Trophoblast cell (in vitro differentiated cells and primary cell): ENCODE measurements at regions not wholly inside any gene's neighbourhood (a gene's known extent, or its start where the extent isn't known, plus 50 kb on each side); places are given as distances from the start of the nearest gene placed in this dataset.

Experiments used
- DNase-seq, 2 donors: peaks; one replicate each; pipeline ENCODE4 v3.0.0-alpha.2; 2016
- H2AFZ ChIP-seq: 2 replicates; pipeline ENCODE4 v1.6.1; 2013; ENCODE audit warnings: low read length, moderate library complexity, mild to moderate bottlenecking; ENCODE audit not compliant: insufficient read depth, poor library complexity
- H2AK5ac ChIP-seq: 2 replicates; pipeline ENCODE4 v1.6.1; 2013; ENCODE audit warnings: mild to moderate bottlenecking, low read length
- H2BK120ac ChIP-seq: 2 replicates; pipeline ENCODE4 v1.6.1; 2013; ENCODE audit warnings: low read length, mild to moderate bottlenecking, moderate library complexity; ENCODE audit not compliant: insufficient read depth, poor library complexity
- H2BK12ac ChIP-seq: 2 replicates; pipeline ENCODE4 v1.6.1; 2013; ENCODE audit warnings: mild to moderate bottlenecking, low read length, moderate library complexity
- H2BK5ac ChIP-seq: 2 replicates; pipeline ENCODE4 v1.6.1; 2013; ENCODE audit warnings: low read length, low read depth, moderate library complexity, mild to moderate bottlenecking; ENCODE audit not compliant: poor library complexity
- H3K14ac ChIP-seq: 2 replicates; pipeline ENCODE4 v1.6.1; 2013; ENCODE audit warnings: mild to moderate bottlenecking, low read length
- H3K18ac ChIP-seq: 2 replicates; pipeline ENCODE4 v1.6.1; 2013; ENCODE audit warnings: mild to moderate bottlenecking, low read length
- H3K23ac ChIP-seq: 2 replicates; pipeline ENCODE4 v1.6.1; 2013; ENCODE audit warnings: low read length
- H3K27ac ChIP-seq: 2 replicates; pipeline ENCODE4 v1.5.1; 2013; ENCODE audit warnings: low read depth, mild to moderate bottlenecking, inconsistent platforms, low read length, moderate library complexity
- H3K27me3 ChIP-seq: 2 replicates; pipeline ENCODE4 v1.6.1; 2013; ENCODE audit warnings: inconsistent platforms, mild to moderate bottlenecking, low read length, moderate library complexity; ENCODE audit not compliant: insufficient read depth
- H3K36me3 ChIP-seq, 2 experiments: 1 replicate in 1 of 2; 2 replicates in 1 of 2; pipeline ENCODE4 v1.6.1; 2013; ENCODE audit warnings: low read length in 2 of 2, mild to moderate bottlenecking in 2 of 2, moderate library complexity in 1 of 2; ENCODE audit not compliant: insufficient read depth in 2 of 2, control insufficient read depth in 1 of 2
- H3K4ac ChIP-seq: 2 replicates; pipeline ENCODE4 v1.6.1; 2013; ENCODE audit warnings: low read depth, mild to moderate bottlenecking, low read length, moderate library complexity
- H3K4me1 ChIP-seq, 2 experiments: 1 replicate in 1 of 2; 2 replicates in 1 of 2; pipeline ENCODE4 v1.6.1; 2013; ENCODE audit warnings: low read length in 2 of 2, mild to moderate bottlenecking in 2 of 2, moderate library complexity in 1 of 2; ENCODE audit not compliant: insufficient read depth in 2 of 2, control insufficient read depth in 1 of 2
- H3K4me2 ChIP-seq: 2 replicates; pipeline ENCODE4 v1.6.1; 2013; ENCODE audit warnings: inconsistent platforms, mild to moderate bottlenecking, low read length, moderate library complexity
- H3K4me3 ChIP-seq: 2 replicates; pipeline ENCODE4 v1.5.1; 2013; ENCODE audit warnings: mild to moderate bottlenecking, low read depth, low read length, inconsistent platforms
- H3K79me1 ChIP-seq: one replicate; pipeline ENCODE4 v1.6.1; 2013; ENCODE audit warnings: low read length
- H3K79me2 ChIP-seq: 2 replicates; pipeline ENCODE4 v1.6.1; 2013; ENCODE audit warnings: low read length, mild to moderate bottlenecking; ENCODE audit not compliant: control insufficient read depth, insufficient read depth, poor library complexity
- H3K9ac ChIP-seq: 2 replicates; pipeline ENCODE4 v1.6.1; 2013; ENCODE audit warnings: mild to moderate bottlenecking, low read length
- H3K9me3 ChIP-seq: 2 replicates; pipeline ENCODE4 v1.6.1; 2013; ENCODE audit warnings: low read depth, mild to moderate bottlenecking, control low read depth, inconsistent platforms, low read length; ENCODE audit not compliant: insufficient read depth
- H4K12ac ChIP-seq: 2 replicates; pipeline ENCODE4 v1.6.1; 2013; ENCODE audit warnings: low read depth, mild to moderate bottlenecking, low read length, moderate library complexity
- H4K8ac ChIP-seq: 2 replicates; pipeline ENCODE4 v1.6.1; 2013; ENCODE audit warnings: low read depth, mild to moderate bottlenecking, low read length, moderate library complexity
- H4K91ac ChIP-seq: one replicate; pipeline ENCODE4 v1.6.1; 2013; ENCODE audit warnings: low read depth, mild to moderate bottlenecking, low read length, moderate library complexity
- WGBS: extraction: QIAGEN DNeasy Blood & Tissue Kit; methylation state at CpG from one replicate; pipeline ENCODE4 v1.1.7; 2013; ENCODE audit warnings: missing lambda C conversion rate; ENCODE audit not compliant: insufficient read length, insufficient coverage; ENCODE audit errors: extremely low coverage; 5-methylcytosine and 5-hydroxymethylcytosine counted together

DNA sequence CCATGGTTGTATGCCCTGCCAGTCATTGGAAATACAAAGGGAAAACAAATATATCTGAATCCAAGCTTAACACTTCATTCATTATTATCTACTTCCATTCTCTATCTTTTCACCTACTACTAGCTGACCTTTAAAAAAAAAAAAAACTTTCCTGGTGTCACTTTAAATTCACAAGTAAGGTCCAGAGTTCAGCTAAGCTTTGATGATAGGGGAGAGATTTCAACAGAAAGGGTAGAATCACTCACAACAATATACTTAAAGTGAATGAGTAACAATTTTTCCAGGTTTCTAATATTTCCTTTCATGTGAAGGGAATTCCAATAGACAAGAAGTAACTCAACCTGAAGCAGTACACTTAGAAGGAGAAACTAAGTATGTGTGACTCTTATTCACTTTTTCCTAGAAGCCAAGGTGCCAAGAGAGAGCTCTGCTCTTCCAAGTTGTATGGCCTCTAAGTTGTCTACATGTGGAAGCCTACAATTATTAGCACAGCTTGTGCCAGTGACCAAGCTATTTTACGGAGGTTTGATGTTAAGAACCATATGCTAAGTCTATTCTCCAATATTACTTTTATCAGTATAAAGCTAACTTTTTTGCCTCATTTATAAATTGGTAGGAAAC, 371.7 kb downstream of the TENT5A start:
- no peak overlapping the region for H3K23ac ChIP-seq
- no peaks in the 10 kb centered on the region for H3K36me3 ChIP-seq
- H4K12ac ChIP-seq, result no peak overlapping the region
- H2AK5ac ChIP-seq, result no peak overlapping the region
- H3K4me1 ChIP-seq, result no peaks in the 10 kb centered on the region
- H3K18ac ChIP-seq, result no peak overlapping the region
- H3K27ac ChIP-seq, result no peak overlapping the region
- H3K79me1 ChIP-seq, result no peaks in the 10 kb centered on the region
- no peak overlapping the region for H2AFZ ChIP-seq
- H3K27me3 ChIP-seq, result no peaks in the 10 kb centered on the region
- no peaks in the 10 kb centered on the region for H3K79me2 ChIP-seq
- no peak overlapping the region for H3K4me2 ChIP-seq
- H3K9ac ChIP-seq, result no peak overlapping the region
- no peak overlapping the region for H4K91ac ChIP-seq
- no peak overlapping the region for H3K4me3 ChIP-seq
- H4K8ac ChIP-seq, result no peak overlapping the region
- no peak overlapping the region for H2BK120ac ChIP-seq
- H3K4ac ChIP-seq, result no peak overlapping the region
- no peak for DNase-seq
- WGBS, result no CpG with 5 or more reads among the region's 1 CpG
- H2BK12ac ChIP-seq, result no peak overlapping the region
- H3K9me3 ChIP-seq, result no peaks in the 10 kb centered on the region
- no peak overlapping the region for H3K14ac ChIP-seq
- H2BK5ac ChIP-seq, result no peak overlapping the region

DNA sequence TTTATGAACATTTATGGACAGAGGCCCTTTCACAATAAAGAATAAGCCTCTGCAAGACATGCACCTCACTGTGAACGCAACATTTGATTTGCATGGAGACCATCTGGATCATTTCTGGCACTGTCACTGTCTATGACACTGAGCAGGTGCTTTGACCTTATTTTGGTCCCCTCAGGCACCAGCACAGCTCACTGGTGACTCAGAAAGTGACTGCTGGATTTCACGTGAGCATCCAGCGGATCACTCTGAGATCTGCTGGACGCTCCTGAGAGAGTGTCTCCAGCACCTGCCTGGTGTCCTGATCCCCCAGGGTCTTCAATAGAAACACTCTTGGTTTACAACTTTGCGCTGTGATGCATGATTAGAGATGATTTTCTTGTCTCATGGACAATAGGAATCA, 375.7 kb downstream of the TENT5A start:
- no peak overlapping the region for H2BK120ac ChIP-seq
- no peak overlapping the region for H2BK12ac ChIP-seq
- H2BK5ac ChIP-seq, result no peak overlapping the region
- no peaks in the 10 kb centered on the region for H3K4me1 ChIP-seq
- no peaks in the 10 kb centered on the region for H3K79me2 ChIP-seq
- H3K4me3 ChIP-seq, result no peak overlapping the region
- no peak overlapping the region for H4K8ac ChIP-seq
- H3K23ac ChIP-seq, result no peak overlapping the region
- H3K36me3 ChIP-seq, result no peaks in the 10 kb centered on the region
- no peak overlapping the region for H3K4me2 ChIP-seq
- peak; percentile 28 to 57 for DNase-seq
- no peak overlapping the region for H2AK5ac ChIP-seq
- H3K9me3 ChIP-seq, result no peaks in the 10 kb centered on the region
- H4K91ac ChIP-seq, result no peak overlapping the region
- H4K12ac ChIP-seq, result no peak overlapping the region
- H3K4ac ChIP-seq, result no peak overlapping the region
- no peak overlapping the region for H3K27ac ChIP-seq
- H3K18ac ChIP-seq, result no peak overlapping the region
- no peak overlapping the region for H2AFZ ChIP-seq
- no CpG with 5 or more reads among the region's 5 CpGs for WGBS
- H3K27me3 ChIP-seq, result no peaks in the 10 kb centered on the region
- no peak overlapping the region for H3K9ac ChIP-seq
- H3K79me1 ChIP-seq, result no peaks in the 10 kb centered on the region
- no peak overlapping the region for H3K14ac ChIP-seq

DNA sequence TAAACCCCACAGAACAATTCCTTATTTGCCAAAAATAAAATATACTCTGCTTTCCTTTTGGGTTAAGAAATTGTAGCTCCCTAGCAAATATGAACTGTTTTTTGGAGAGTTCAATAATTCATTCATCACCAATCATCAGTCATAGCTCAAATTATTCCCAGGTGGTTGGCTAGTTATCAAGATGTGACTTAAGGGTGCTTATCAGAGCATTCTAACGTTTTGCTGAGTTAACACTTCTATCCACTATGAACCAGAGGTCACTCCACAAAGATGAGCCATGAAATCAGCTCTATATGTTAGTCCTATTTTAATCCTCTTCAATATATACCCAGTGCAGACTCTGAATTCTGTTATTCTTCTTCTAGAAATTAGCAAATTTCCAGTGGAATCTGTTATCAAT, 379.1 kb downstream of the TENT5A start:
- H3K4me1 ChIP-seq, result no peaks in the 10 kb centered on the region
- no peak overlapping the region for H4K12ac ChIP-seq
- DNase-seq, result no peak
- H2BK5ac ChIP-seq, result no peak overlapping the region
- H3K9me3 ChIP-seq, result no peaks in the 10 kb centered on the region
- no peak overlapping the region for H3K27ac ChIP-seq
- no peak overlapping the region for H3K4ac ChIP-seq
- no peak overlapping the region for H3K23ac ChIP-seq
- H3K18ac ChIP-seq, result no peak overlapping the region
- H4K91ac ChIP-seq, result no peak overlapping the region
- whole genome bisulfite sequencing, result no CpG with 5 or more reads among the region's 1 CpG
- no peak overlapping the region for H3K9ac ChIP-seq
- no peak overlapping the region for H3K14ac ChIP-seq
- no peaks in the 10 kb centered on the region for H3K27me3 ChIP-seq
- H2AK5ac ChIP-seq, result no peak overlapping the region
- no peak overlapping the region for H3K4me3 ChIP-seq
- H3K4me2 ChIP-seq, result no peak overlapping the region
- H2BK12ac ChIP-seq, result no peak overlapping the region
- H4K8ac ChIP-seq, result no peak overlapping the region
- H3K79me2 ChIP-seq, result no peaks in the 10 kb centered on the region
- no peak overlapping the region for H2BK120ac ChIP-seq
- no peaks in the 10 kb centered on the region for H3K36me3 ChIP-seq
- no peaks in the 10 kb centered on the region for H3K79me1 ChIP-seq
- H2AFZ ChIP-seq, result no peak overlapping the region

DNA sequence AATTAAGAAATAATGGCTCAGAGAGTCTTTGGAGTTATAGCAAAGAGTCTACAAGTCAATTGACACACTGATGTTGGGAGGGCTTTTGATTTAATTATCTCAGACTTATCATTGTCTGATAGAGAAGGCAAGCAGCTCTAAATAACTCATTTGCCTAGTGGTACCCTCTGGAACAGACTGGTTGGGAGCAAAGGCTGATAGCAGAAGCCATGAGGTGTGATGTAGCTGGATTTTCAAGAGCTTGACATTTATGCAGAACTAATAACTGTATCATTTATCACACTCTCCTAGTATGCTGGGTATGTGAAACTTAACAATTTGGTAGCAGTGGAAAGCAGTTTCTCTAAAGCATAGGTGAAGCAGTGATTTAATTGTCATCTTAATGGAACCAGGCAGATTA, 380.6 kb downstream of the TENT5A start:
- H3K4me2 ChIP-seq, result no peak overlapping the region
- no peaks in the 10 kb centered on the region for H3K79me2 ChIP-seq
- H2BK12ac ChIP-seq, result no peak overlapping the region

More for the DNA sequence above, 380.6 kb downstream of the TENT5A start:
- H3K18ac ChIP-seq, result no peak overlapping the region
- no peak overlapping the region for H4K91ac ChIP-seq
- H4K8ac ChIP-seq, result no peak overlapping the region
- H2AK5ac ChIP-seq, result no peak overlapping the region
- H3K79me1 ChIP-seq, result no peaks in the 10 kb centered on the region
- H2BK120ac ChIP-seq, result no peak overlapping the region
- H3K4ac ChIP-seq, result no peak overlapping the region
- H3K4me3 ChIP-seq, result no peak overlapping the region
- no peak overlapping the region for H2BK5ac ChIP-seq
- no peak overlapping the region for H2AFZ ChIP-seq
- no peak overlapping the region for H3K9ac ChIP-seq
- no peaks in the 10 kb centered on the region for H3K36me3 ChIP-seq
- H3K9me3 ChIP-seq, result no peaks in the 10 kb centered on the region
- H4K12ac ChIP-seq, result no peak overlapping the region
- H3K27ac ChIP-seq, result no peak overlapping the region
- H3K23ac ChIP-seq, result no peak overlapping the region
- no peak for DNase-seq
- H3K14ac ChIP-seq, result no peak overlapping the region
- no peaks in the 10 kb centered on the region for H3K4me1 ChIP-seq
- H3K27me3 ChIP-seq, result no peaks in the 10 kb centered on the region
